C1 segment of cervical spinal cord (tissue), 14 donors: ENCODE measurements at regions not wholly inside any gene's neighbourhood (a gene's known extent, or its start where the extent isn't known, plus 50 kb on each side); places are given as distances from the start of the nearest gene placed in this dataset.
"Not testable (repeated sequence)": the region's sequence is repeated elsewhere in the genome, so short reads cannot be mapped to it uniquely, and the experiment has no call there.

Source experiments
- DNase-seq, 14 donors: peaks; one replicate each; lab custom pipeline; 2025; lab: John Stamatoyannopoulos, UW

- no peak for DNase-seq
Measured at GRCh38 chr9:31854187-31854586, 530.3 kb upstream of the ACO1 start.

- DNase-seq: no peak
Measured at GRCh38 chr9:31868830-31869229, 515.6 kb upstream of the ACO1 start.

GRCh38 chr9:31870276-31870675 lies 514.2 kb upstream of the ACO1 start:
- no peak for DNase-seq

GRCh38 chr9:31873722-31874121 lies 510.7 kb upstream of the ACO1 start:
- DNase-seq: no peak

GRCh38 chr9:31894008-31894407 lies 490.4 kb upstream of the ACO1 start:
- DNase-seq: no peak

- DNase-seq: no peak
Measured at GRCh38 chr9:31908158-31908890, 476.1 kb upstream of the ACO1 start.

- DNase-seq: no peak
Measured at GRCh38 chr9:31908891-31909480, 475.5 kb upstream of the ACO1 start.

- no peak for DNase-seq
Measured at GRCh38 chr9:31912636-31913035, 471.8 kb upstream of the ACO1 start.

GRCh38 chr9:31916591-31917241 lies 467.7 kb upstream of the ACO1 start:
- no peak for DNase-seq

- DNase-seq: not testable (repeated sequence)
Measured at GRCh38 chr9:31937737-31938136, 446.7 kb upstream of the ACO1 start.

- DNase-seq: no peak
Measured at GRCh38 chr9:31950756-31951155, 433.7 kb upstream of the ACO1 start.

GRCh38 chr9:31958572-31958971 lies 425.9 kb upstream of the ACO1 start:
- no peak for DNase-seq

- DNase-seq: no peak
Measured at GRCh38 chr9:31969552-31969951, 414.9 kb upstream of the ACO1 start.

GRCh38 chr9:31983895-31984294 lies 400.5 kb upstream of the ACO1 start:
- DNase-seq: no peak

GRCh38 chr9:31996331-31996730 lies 388.1 kb upstream of the ACO1 start:
- no peak for DNase-seq

GRCh38 chr9:32004431-32005076 lies 379.9 kb upstream of the ACO1 start:
- no peak for DNase-seq

- DNase-seq: no peak
Measured at GRCh38 chr9:32010322-32010721, 374.1 kb upstream of the ACO1 start.

GRCh38 chr9:32011049-32011448 lies 373.4 kb upstream of the ACO1 start:
- DNase-seq: no peak

- no peak for DNase-seq
Measured at GRCh38 chr9:32015795-32016194, 368.6 kb upstream of the ACO1 start.

- DNase-seq: no peak
Measured at GRCh38 chr9:32045513-32045912, 338.9 kb upstream of the ACO1 start.

GRCh38 chr9:32067261-32067660 lies 317.2 kb upstream of the ACO1 start:
- no peak for DNase-seq

GRCh38 chr9:32069169-32069813 lies 315.2 kb upstream of the ACO1 start:
- DNase-seq: no peak
